HG03378 (cell line): ENCODE measurements at regions not wholly inside any gene's neighbourhood (a gene's known extent, or its start where the extent isn't known, plus 50 kb on each side); places are given as distances from the start of the nearest gene placed in this dataset.
"Not testable (repeated sequence)": the region's sequence is repeated elsewhere in the genome, so short reads cannot be mapped to it uniquely, and the experiment has no call there.

Experiments used
- ATAC-seq: cut with Tn5 transposase; IDR thresholded peaks from one replicate; pipeline ENCODE4 v1.9.1; 2021; ENCODE audit warnings: mild to moderate bottlenecking, moderate library complexity; ENCODE audit not compliant: unreplicated experiment

GRCh38 chr6:139534472-139535115 lies 160.1 kb upstream of the CITED2 start:
- no peak for ATAC-seq

GRCh38 chr6:139533573-139534471 lies 159.4 kb upstream of the CITED2 start:
- ATAC-seq = no peak

GRCh38 chr6:139533171-139533570 lies 158.7 kb upstream of the CITED2 start:
- no peak for ATAC-seq

- no peak for ATAC-seq
These were observed 157.0 kb upstream of the CITED2 start for GRCh38 chr6:139531148-139532115.

- no peak for ATAC-seq
These were observed 156.1 kb upstream of the CITED2 start for GRCh38 chr6:139530561-139530960.

- no peak for ATAC-seq
These were observed 155.0 kb upstream of the CITED2 start for GRCh38 chr6:139529420-139529819.

GRCh38 chr6:139528471-139528870 lies 154.0 kb upstream of the CITED2 start:
- ATAC-seq = no peak

- no peak for ATAC-seq
These were observed 151.0 kb upstream of the CITED2 start for GRCh38 chr6:139525415-139525814.

- ATAC-seq = no peak
These were observed 149.5 kb upstream of the CITED2 start for GRCh38 chr6:139523986-139524385.

- no peak for ATAC-seq
These were observed 148.2 kb upstream of the CITED2 start for GRCh38 chr6:139522511-139523220.

GRCh38 chr6:139521338-139521737 lies 146.9 kb upstream of the CITED2 start:
- ATAC-seq = no peak

GRCh38 chr6:139520321-139520768 lies 145.9 kb upstream of the CITED2 start:
- ATAC-seq = no peak

GRCh38 chr6:139519571-139520031 lies 145.2 kb upstream of the CITED2 start:
- no peak for ATAC-seq

- no peak for ATAC-seq
These were observed 144.6 kb upstream of the CITED2 start for GRCh38 chr6:139519097-139519496.

GRCh38 chr6:139518556-139519091 lies 144.2 kb upstream of the CITED2 start:
- no peak for ATAC-seq

GRCh38 chr6:139517998-139518555 lies 143.6 kb upstream of the CITED2 start:
- not testable (repeated sequence) for ATAC-seq

- ATAC-seq = no peak
These were observed 141.1 kb upstream of the CITED2 start for GRCh38 chr6:139515511-139515910.

- no peak for ATAC-seq
These were observed 140.4 kb upstream of the CITED2 start for GRCh38 chr6:139514819-139515218.

- ATAC-seq = no peak
These were observed 135.8 kb upstream of the CITED2 start for GRCh38 chr6:139510040-139510790.
